Kidney (tissue), 13 donors: ENCODE measurements at regions not wholly inside any gene's neighbourhood (a gene's known extent, or its start where the extent isn't known, plus 50 kb on each side); places are given as distances from the start of the nearest gene placed in this dataset.

Experiments used
- DNase-seq, 5 donors: peaks; one replicate each; pipeline ENCODE4 v3.0.0-alpha.2; 2013 to 2020
- FAIRE-seq: peaks from 2 replicates; lab custom pipeline; 2012; peaks lifted over from hg19 to GRCh38; lab: Jason Lieb, UNC
- H3K27ac ChIP-seq, 2 donors: one replicate each; pipeline ENCODE4 v1.7.0; 2013; ENCODE audit warnings: low read depth in 2 of 2, low read length in 2 of 2, inconsistent platforms in 1 of 2
- H3K27me3 ChIP-seq: one replicate; pipeline ENCODE4 v1.7.1; 2013; ENCODE audit warnings: low read length, inconsistent platforms; ENCODE audit not compliant: control insufficient read depth, insufficient read depth
- H3K36me3 ChIP-seq, 3 donors: one replicate each; pipeline versions ENCODE4 v1.7.0 to v1.7.1; 2013; ENCODE audit warnings: low read length in 3 of 3, control low read depth in 1 of 3, inconsistent platforms in 1 of 3; ENCODE audit not compliant: insufficient read depth in 3 of 3, control insufficient read depth in 2 of 3
- H3K4me1 ChIP-seq, 3 donors: one replicate each; pipeline versions ENCODE4 v1.7.0 to v1.7.1; 2013; ENCODE audit warnings: low read length in 3 of 3, inconsistent platforms in 1 of 3, low read depth in 1 of 3; ENCODE audit not compliant: control insufficient read depth in 2 of 3, insufficient read depth in 2 of 3
- H3K4me3 ChIP-seq, 3 donors: one replicate each; pipeline versions ENCODE4 v1.7.0 to v1.8.1; 2013; ENCODE audit warnings: low read length in 3 of 3, control low read depth in 1 of 3, inconsistent platforms in 1 of 3
- H3K9ac ChIP-seq, 3 donors: one replicate each; pipeline versions ENCODE4 v1.7.0 to v1.7.1; 2013; ENCODE audit warnings: low read length in 3 of 3, control low read depth in 1 of 3, inconsistent platforms in 1 of 3
- H3K9me3 ChIP-seq, 3 donors: one replicate each; pipeline versions ENCODE4 v1.7.0 to v1.7.1; 2013; ENCODE audit warnings: low read length in 3 of 3, control low read depth in 1 of 3, inconsistent platforms in 1 of 3; ENCODE audit not compliant: control insufficient read depth in 2 of 3, insufficient read depth in 1 of 3
- CTCF ChIP-seq: IDR thresholded peaks from 3 replicates; pipeline ENCODE4 v1.5.1; 2012; ENCODE audit warnings: mild to moderate bottlenecking, moderate library complexity, borderline replicate concordance; ENCODE audit not compliant: insufficient read depth; ENCODE audit errors: extremely low read depth
- intact Hi-C: fragments of 100-400 bp; cut with DNase I; formaldehyde crosslinking; loops from one replicate; pipeline ENCODE4 v1.11.1; 2022
- donor health status: control.
- donor health status: control.
- donor health status: control.
- donor health status: control.
- donor health status: control.
- donor health status: DM: yes; HTN: yes; CAD: no.
- donor health status: Normal renal cell carcinoma (clear cell type).

- no peak for FAIRE-seq
- Histone ChIP-seq H3K9me3 (peaks cover 0 to 8% (median 0%) of the 10 kb centered on the region in 3 donors), H3K27me3 (no peaks in the 10 kb centered on the region), H3K9ac (no peak overlapping the region), H3K27ac (no peak overlapping the region), H3K36me3 (no peaks in the 10 kb centered on the region), H3K4me3 (no peak overlapping the region), H3K4me1 (no peaks in the 10 kb centered on the region)
- TF ChIP-seq CTCF: no peak
- intact Hi-C loops: no loop called here
- DNase-seq: no peak
Observed at GRCh38 chr3:69602112-69602511, 137.2 kb upstream of the MITF start.

- H3K36me3 ChIP-seq: no peaks in the 10 kb centered on the region
- DNase-seq: no peak
- TF ChIP-seq CTCF: no peak
- H3K9ac ChIP-seq: no peak overlapping the region
- no peak overlapping the region for H3K27ac ChIP-seq
- H3K27me3 ChIP-seq: no peaks in the 10 kb centered on the region
- no peak overlapping the region for H3K4me3 ChIP-seq
- no peaks in the 10 kb centered on the region for H3K4me1 ChIP-seq
- no peaks in the 10 kb centered on the region for H3K9me3 ChIP-seq
- intact Hi-C loops: no loop called here
- FAIRE-seq: no peak
Observed at GRCh38 chr3:69594286-69594685, 145.0 kb upstream of the MITF start.

GRCh38 chr3:69591164-69591736, 148.0 kb upstream of the MITF start:
- no peak for TF ChIP-seq CTCF
- Histone ChIP-seq H3K36me3 (no peaks in the 10 kb centered on the region), H3K27me3 (no peaks in the 10 kb centered on the region), H3K4me1 (no peaks in the 10 kb centered on the region), H3K4me3 (no peak overlapping the region), H3K9ac (no peak overlapping the region), H3K27ac (no peak overlapping the region), H3K9me3 (peaks cover 0 to 13% (median 4%) of the 10 kb centered on the region in 3 donors)
- FAIRE-seq: no peak
- no peak for DNase-seq
- intact Hi-C loops: no loop called here

- Histone ChIP-seq H3K36me3 (no peaks in the 10 kb centered on the region), H3K4me1 (no peaks in the 10 kb centered on the region), H3K4me3 (no peak overlapping the region), H3K9me3 (peaks cover 0 to 13% (median 8%) of the 10 kb centered on the region in 3 donors), H3K27me3 (no peaks in the 10 kb centered on the region), H3K9ac (no peak overlapping the region), H3K27ac (no peak overlapping the region)
- FAIRE-seq: no peak
- no peak for TF ChIP-seq CTCF
- no peak for DNase-seq
- intact Hi-C loops: no loop called here
Observed at GRCh38 chr3:69590111-69590510, 149.2 kb upstream of the MITF start.
